ENCODE measurements at regions not wholly inside any gene's neighbourhood (a gene's known extent, or its start where the extent isn't known, plus 50 kb on each side); places are given as distances from the start of the nearest gene placed in this dataset.

- H3K79me2 ChIP-seq (ENCODE audit: insufficient read depth, low read length), result no peaks in the 10 kb centered on the region
- H3K4me3 ChIP-seq (ENCODE audit: low read length, poor library complexity, severe bottlenecking), result no peak overlapping the region
- no peaks in the 10 kb centered on the region for H3K4me1 ChIP-seq (ENCODE audit: insufficient read depth, low read length, poor library complexity, severe bottlenecking)
- no peaks in the 10 kb centered on the region for H3F3A ChIP-seq (ENCODE audit: low read depth)
- H3K4me2 ChIP-seq (ENCODE audit: low read depth, low read length, poor library complexity, severe bottlenecking), result no peak overlapping the region
- H3K9me2 ChIP-seq (replicated peaks; ENCODE audit: low read depth, low read length), result no peaks in the 10 kb centered on the region
- no peaks in the 10 kb centered on the region for H3K9me3 ChIP-seq (ENCODE audit: insufficient read depth, low read depth, low read length)
- no peak overlapping the region for H3K9ac ChIP-seq (ENCODE audit: low read depth, low read length, poor library complexity, severe bottlenecking)
- no peaks in the 10 kb centered on the region for H4K20me1 ChIP-seq (ENCODE audit: insufficient read depth, low read length, poor library complexity, severe bottlenecking)
- H2AFZ ChIP-seq (ENCODE audit: low read length), result no peak overlapping the region
- no peaks in the 10 kb centered on the region for H3K27me3 ChIP-seq (ENCODE audit: insufficient read depth, low read length, poor library complexity, severe bottlenecking)
- no peaks in the 10 kb centered on the region for H3K36me3 ChIP-seq (ENCODE audit: insufficient read depth, low read length)
- TF ChIP-seq EZH2phosphoT487 (IDR thresholded peaks at IDR 0.05; ENCODE audit: borderline replicate concordance), result no peak
Observed at GRCh38 chr1:195122497-195122896, 1485.7 kb downstream of the KCNT2 start.

GRCh38 chr1:195113471-195113870, 1494.8 kb downstream of the KCNT2 start:
- Histone ChIP-seq H3K4me3 (ENCODE audit: low read length, poor library complexity, severe bottlenecking) (no peak overlapping the region), H4K20me1 (ENCODE audit: insufficient read depth, low read length, poor library complexity, severe bottlenecking) (no peaks in the 10 kb centered on the region), H3K27me3 (ENCODE audit: insufficient read depth, low read length, poor library complexity, severe bottlenecking) (no peaks in the 10 kb centered on the region), H3K4me1 (ENCODE audit: insufficient read depth, low read length, poor library complexity, severe bottlenecking) (no peaks in the 10 kb centered on the region), H3K36me3 (ENCODE audit: insufficient read depth, low read length) (no peaks in the 10 kb centered on the region), H3K9me2 (replicated peaks; ENCODE audit: low read depth, low read length) (no peaks in the 10 kb centered on the region), H3K9me3 (ENCODE audit: insufficient read depth, low read depth, low read length) (no peaks in the 10 kb centered on the region), H3K4me2 (ENCODE audit: low read depth, low read length, poor library complexity, severe bottlenecking) (no peak overlapping the region), H3K79me2 (ENCODE audit: insufficient read depth, low read length) (no peaks in the 10 kb centered on the region), H3F3A (ENCODE audit: low read depth) (no peaks in the 10 kb centered on the region), H2AFZ (ENCODE audit: low read length) (no peak overlapping the region), H3K9ac (ENCODE audit: low read depth, low read length, poor library complexity, severe bottlenecking) (no peak overlapping the region)
- TF ChIP-seq, protein P1, sequence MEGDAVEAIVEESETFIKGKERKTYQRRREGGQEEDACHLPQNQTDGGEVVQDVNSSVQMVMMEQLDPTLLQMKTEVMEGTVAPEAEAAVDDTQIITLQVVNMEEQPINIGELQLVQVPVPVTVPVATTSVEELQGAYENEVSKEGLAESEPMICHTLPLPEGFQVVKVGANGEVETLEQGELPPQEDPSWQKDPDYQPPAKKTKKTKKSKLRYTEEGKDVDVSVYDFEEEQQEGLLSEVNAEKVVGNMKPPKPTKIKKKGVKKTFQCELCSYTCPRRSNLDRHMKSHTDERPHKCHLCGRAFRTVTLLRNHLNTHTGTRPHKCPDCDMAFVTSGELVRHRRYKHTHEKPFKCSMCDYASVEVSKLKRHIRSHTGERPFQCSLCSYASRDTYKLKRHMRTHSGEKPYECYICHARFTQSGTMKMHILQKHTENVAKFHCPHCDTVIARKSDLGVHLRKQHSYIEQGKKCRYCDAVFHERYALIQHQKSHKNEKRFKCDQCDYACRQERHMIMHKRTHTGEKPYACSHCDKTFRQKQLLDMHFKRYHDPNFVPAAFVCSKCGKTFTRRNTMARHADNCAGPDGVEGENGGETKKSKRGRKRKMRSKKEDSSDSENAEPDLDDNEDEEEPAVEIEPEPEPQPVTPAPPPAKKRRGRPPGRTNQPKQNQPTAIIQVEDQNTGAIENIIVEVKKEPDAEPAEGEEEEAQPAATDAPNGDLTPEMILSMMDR (conservative IDR thresholded peaks at IDR 0.05; ENCODE audit: low read length), result no peak
- TF ChIP-seq EZH2phosphoT487 (IDR thresholded peaks at IDR 0.05; ENCODE audit: borderline replicate concordance), result no peak

DNA sequence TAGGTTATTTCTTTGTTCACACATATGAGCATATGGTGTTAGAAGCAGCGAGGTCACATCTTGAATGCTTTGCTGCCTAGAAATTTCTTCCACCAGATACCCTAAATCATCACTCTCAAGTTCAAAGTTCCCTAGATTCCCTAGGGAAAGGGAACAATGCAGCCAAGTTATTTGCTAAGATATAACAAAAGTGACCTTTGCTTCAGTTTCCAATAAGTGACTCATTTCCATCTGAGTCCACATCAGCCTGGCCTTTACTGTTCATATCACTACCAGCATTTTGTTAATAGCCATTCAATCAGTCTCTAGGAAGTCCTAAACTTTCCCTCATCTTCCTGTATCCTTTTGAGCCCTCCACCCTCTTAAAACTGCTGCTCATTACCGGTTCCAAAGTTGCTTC, 1502.5 kb downstream of the KCNT2 start:
- H3K4me2 ChIP-seq (ENCODE audit: low read depth, low read length, poor library complexity, severe bottlenecking), result no peak overlapping the region

DNA sequence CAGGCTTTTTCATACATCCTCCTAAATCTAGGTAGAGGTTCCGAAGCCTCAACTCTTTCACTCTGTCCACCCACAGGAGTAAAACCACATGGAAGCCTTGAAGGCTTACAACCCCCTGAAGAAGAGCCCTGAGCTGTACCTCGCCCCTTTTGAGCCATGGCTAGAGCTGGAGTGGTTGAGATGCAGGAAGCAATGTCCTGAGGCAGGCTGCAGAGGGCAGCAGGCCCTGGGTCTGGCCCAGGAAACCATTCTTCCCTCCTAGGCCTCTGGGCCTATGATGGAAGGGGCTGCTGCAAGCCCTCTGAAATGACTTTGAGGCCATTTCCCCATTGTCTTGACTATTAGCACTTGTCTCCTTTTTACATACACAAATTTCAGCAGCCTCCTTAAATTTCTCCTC, 1503.0 kb downstream of the KCNT2 start:
- Histone ChIP-seq H3K9ac (ENCODE audit: low read depth, low read length, poor library complexity, severe bottlenecking) (no peak overlapping the region), H3K9me2 (replicated peaks; ENCODE audit: low read depth, low read length) (no peaks in the 10 kb centered on the region), H3K9me3 (ENCODE audit: insufficient read depth, low read depth, low read length) (no peaks in the 10 kb centered on the region), H3K4me1 (ENCODE audit: insufficient read depth, low read length, poor library complexity, severe bottlenecking) (no peaks in the 10 kb centered on the region), H3F3A (ENCODE audit: low read depth) (no peaks in the 10 kb centered on the region), H3K79me2 (ENCODE audit: insufficient read depth, low read length) (no peaks in the 10 kb centered on the region), H2AFZ (ENCODE audit: low read length) (no peak overlapping the region), H4K20me1 (ENCODE audit: insufficient read depth, low read length, poor library complexity, severe bottlenecking) (no peaks in the 10 kb centered on the region), H3K4me3 (ENCODE audit: low read length, poor library complexity, severe bottlenecking) (no peak overlapping the region), H3K27me3 (ENCODE audit: insufficient read depth, low read length, poor library complexity, severe bottlenecking) (no peaks in the 10 kb centered on the region), H3K36me3 (ENCODE audit: insufficient read depth, low read length) (no peaks in the 10 kb centered on the region), H3K4me2 (ENCODE audit: low read depth, low read length, poor library complexity, severe bottlenecking) (no peak overlapping the region)
- no peak for TF ChIP-seq EZH2phosphoT487 (IDR thresholded peaks at IDR 0.05; ENCODE audit: borderline replicate concordance)
- TF ChIP-seq, protein P1 (conservative IDR thresholded peaks at IDR 0.05; ENCODE audit: low read length), result no peak

More for the DNA sequence above, 1502.5 kb downstream of the KCNT2 start:
- H3K9ac ChIP-seq (ENCODE audit: low read depth, low read length, poor library complexity, severe bottlenecking), result no peak overlapping the region
- H3K4me3 ChIP-seq (ENCODE audit: low read length, poor library complexity, severe bottlenecking), result no peak overlapping the region
- TF ChIP-seq, protein P1 (conservative IDR thresholded peaks at IDR 0.05; ENCODE audit: low read length), result no peak
- no peak for TF ChIP-seq EZH2phosphoT487 (IDR thresholded peaks at IDR 0.05; ENCODE audit: borderline replicate concordance)
- H4K20me1 ChIP-seq (ENCODE audit: insufficient read depth, low read length, poor library complexity, severe bottlenecking), result no peaks in the 10 kb centered on the region
- no peaks in the 10 kb centered on the region for H3K27me3 ChIP-seq (ENCODE audit: insufficient read depth, low read length, poor library complexity, severe bottlenecking)
- no peaks in the 10 kb centered on the region for H3K79me2 ChIP-seq (ENCODE audit: insufficient read depth, low read length)
- H3K4me1 ChIP-seq (ENCODE audit: insufficient read depth, low read length, poor library complexity, severe bottlenecking), result no peaks in the 10 kb centered on the region
- H3F3A ChIP-seq (ENCODE audit: low read depth), result no peaks in the 10 kb centered on the region
- H3K36me3 ChIP-seq (ENCODE audit: insufficient read depth, low read length), result no peaks in the 10 kb centered on the region
- H3K9me2 ChIP-seq (replicated peaks; ENCODE audit: low read depth, low read length), result no peaks in the 10 kb centered on the region
- no peak overlapping the region for H2AFZ ChIP-seq (ENCODE audit: low read length)
- H3K9me3 ChIP-seq (ENCODE audit: insufficient read depth, low read depth, low read length), result no peaks in the 10 kb centered on the region

Data from Loucy (cell line).